ENCODE measurements at regions not wholly inside any gene's neighbourhood (a gene's known extent, or its start where the extent isn't known, plus 50 kb on each side); places are given as distances from the start of the nearest gene placed in this dataset.
"Not testable (repeated sequence)": the region's sequence is repeated elsewhere in the genome, so short reads cannot be mapped to it uniquely, and the experiment has no call there.

- POLR2A ChIA-PET = no interaction called here
- Mint-ChIP-seq H3K9me3 (no peaks in the 10 kb centered on the region), H3K4me1 (peaks cover 5% of the 10 kb centered on the region), H3K36me3 (ENCODE audit: low read depth) (no peaks in the 10 kb centered on the region), H3K4me3 (no peak overlapping the region), H3K27me3 (no peaks in the 10 kb centered on the region), H3K27ac (no peak overlapping the region)
- CTCF ChIA-PET = interaction anchor here (0.6 to 1.4 kb wide), 2 partner anchors 204 to 250 kb away, joined by 3 read pairs; no protein-coding TSS in a partner anchor
- DNase-seq = no peak
Measured at GRCh38 chrX:42290608-42291007, 367.3 kb upstream of the CASK start.

- Mint-ChIP-seq H3K4me1 (peaks cover 5% of the 10 kb centered on the region), H3K9me3 (no peaks in the 10 kb centered on the region), H3K27me3 (no peaks in the 10 kb centered on the region), H3K27ac (no peak overlapping the region), H3K36me3 (ENCODE audit: low read depth) (no peaks in the 10 kb centered on the region), H3K4me3 (no peak overlapping the region)
- ChIA-PET POLR2A (interaction anchor here (0.7 kb wide), 1 partner anchor 17 kb away, joined by 3 read pairs; no protein-coding TSS in a partner anchor), CTCF (interaction anchor here (1.0 kb wide), 1 partner anchor 54 kb away, joined by 3 read pairs; no protein-coding TSS in a partner anchor)
- no peak for DNase-seq
Measured at GRCh38 chrX:42289492-42290385, 366.4 kb upstream of the CASK start.

- H3K27me3 Mint-ChIP-seq; H3K4me1 Mint-ChIP-seq; H3K27ac Mint-ChIP-seq; H3K9me3 Mint-ChIP-seq; POLR2A ChIA-PET; H3K36me3 Mint-ChIP-seq (ENCODE audit: low read depth); H3K4me3 Mint-ChIP-seq; DNase-seq; CTCF ChIA-PET: not testable (repeated sequence)
Measured at GRCh38 chrX:42285681-42286080, 362.3 kb upstream of the CASK start.

DNA sequence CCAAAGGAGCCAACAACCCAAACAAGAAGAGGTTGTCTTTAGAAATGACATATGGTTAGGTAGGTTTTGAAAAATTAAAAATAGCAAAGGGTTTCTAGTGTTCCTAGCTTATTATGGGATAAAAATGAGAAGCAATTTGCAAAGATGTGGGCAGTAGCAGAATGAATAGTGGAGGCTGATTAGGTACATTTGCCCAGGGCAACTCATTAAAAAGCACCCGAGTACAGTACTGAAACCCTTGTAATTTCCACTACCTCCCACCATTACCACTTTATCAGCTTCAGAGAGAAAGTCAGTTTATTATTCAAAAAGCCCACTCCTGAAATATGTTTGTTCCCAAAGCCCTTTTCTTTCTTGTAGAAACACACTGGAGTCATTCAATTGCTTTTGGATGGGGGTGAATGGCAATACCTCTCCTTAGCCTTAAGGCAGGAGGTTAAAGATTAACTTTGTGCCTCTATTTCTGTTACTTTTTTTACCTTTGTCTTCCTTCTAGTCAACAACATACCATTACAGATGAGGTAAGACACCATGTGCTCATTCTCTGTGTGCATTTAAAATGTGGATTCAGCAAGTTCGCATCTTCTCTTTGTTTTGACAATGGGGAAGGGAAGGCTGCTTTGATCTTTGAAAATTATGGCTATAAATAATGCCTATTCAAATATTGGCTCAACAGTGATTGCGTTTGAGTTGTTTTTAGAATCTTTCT lies 353.8 kb upstream of the CASK start:
- POLR2A ChIA-PET = no interaction called here
- Mint-ChIP-seq H3K4me1 (no peaks in the 10 kb centered on the region), H3K4me3 (no peak overlapping the region), H3K27ac (no peak overlapping the region), H3K27me3 (no peaks in the 10 kb centered on the region), H3K36me3 (ENCODE audit: low read depth) (no peaks in the 10 kb centered on the region), H3K9me3 (peaks cover 3% of the 10 kb centered on the region)
- CTCF ChIA-PET = no interaction called here
- DNase-seq = no peak

DNA sequence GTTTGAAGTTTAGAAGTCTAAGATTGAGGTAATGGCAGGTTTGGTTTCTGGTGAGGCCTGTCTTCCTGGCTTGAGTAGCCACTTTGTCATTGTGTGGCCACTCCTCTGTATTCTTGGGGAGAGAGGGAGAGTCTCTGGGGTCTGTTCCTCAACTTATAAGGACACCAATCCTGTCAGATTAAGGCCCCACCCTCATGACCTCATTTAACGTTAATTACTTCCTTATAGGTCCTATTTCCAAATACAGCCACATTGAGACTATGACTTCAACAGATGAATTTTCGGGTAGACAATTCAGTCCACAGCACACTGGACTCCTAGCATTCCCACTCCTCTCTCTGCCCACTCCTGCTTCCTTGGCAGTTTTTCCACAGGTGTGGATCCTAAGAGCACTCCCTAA lies 350.8 kb upstream of the CASK start:
- no peak overlapping the region for H3K27ac Mint-ChIP-seq
- H3K4me1 Mint-ChIP-seq = no peaks in the 10 kb centered on the region
- POLR2A ChIA-PET = no interaction called here
- DNase-seq = no peak
- H3K36me3 Mint-ChIP-seq (ENCODE audit: low read depth) = no peaks in the 10 kb centered on the region
- H3K27me3 Mint-ChIP-seq = no peaks in the 10 kb centered on the region
- H3K9me3 Mint-ChIP-seq = peaks cover 3% of the 10 kb centered on the region
- CTCF ChIA-PET = no interaction called here
- H3K4me3 Mint-ChIP-seq = no peak overlapping the region

DNA sequence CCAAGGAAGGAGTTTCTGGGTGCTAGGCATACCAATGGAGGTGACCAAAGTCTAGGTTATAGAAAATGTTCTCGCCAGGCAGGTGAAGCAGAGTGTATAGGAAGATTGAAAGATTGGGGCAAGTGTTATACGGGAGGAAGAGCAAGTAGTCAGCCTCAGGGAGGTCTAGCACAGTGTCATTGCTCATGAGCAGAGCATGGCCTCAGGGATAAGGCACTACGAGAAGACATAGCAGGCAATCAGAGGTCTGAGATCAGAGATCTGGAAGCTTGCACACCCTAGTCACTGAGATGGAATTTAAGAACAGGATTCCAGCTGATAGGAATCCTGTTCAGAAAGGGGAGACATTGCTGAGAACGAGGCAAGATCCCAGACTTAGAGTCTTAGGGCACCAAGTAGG lies 350.0 kb upstream of the CASK start:
- Mint-ChIP-seq H3K36me3 (ENCODE audit: low read depth) (no peaks in the 10 kb centered on the region), H3K4me1 (no peaks in the 10 kb centered on the region), H3K9me3 (peaks cover 3% of the 10 kb centered on the region), H3K27me3 (no peaks in the 10 kb centered on the region), H3K27ac (no peak overlapping the region), H3K4me3 (no peak overlapping the region)
- ChIA-PET POLR2A (no interaction called here), CTCF (no interaction called here)
- no peak for DNase-seq

GRCh38 chrX:42269186-42269585 lies 345.8 kb upstream of the CASK start:
- H3K4me3 Mint-ChIP-seq = no peak overlapping the region
- no peak for DNase-seq
- H3K36me3 Mint-ChIP-seq (ENCODE audit: low read depth) = no peaks in the 10 kb centered on the region
- no peak overlapping the region for H3K27ac Mint-ChIP-seq
- ChIA-PET CTCF (no interaction called here), POLR2A (no interaction called here)
- H3K4me1 Mint-ChIP-seq = no peaks in the 10 kb centered on the region
- H3K27me3 Mint-ChIP-seq = no peaks in the 10 kb centered on the region
- H3K9me3 Mint-ChIP-seq = peaks cover 5% of the 10 kb centered on the region

- Mint-ChIP-seq H3K27ac (no peak overlapping the region), H3K36me3 (ENCODE audit: low read depth) (no peaks in the 10 kb centered on the region), H3K4me1 (no peaks in the 10 kb centered on the region), H3K4me3 (no peak overlapping the region), H3K27me3 (peaks cover 7% of the 10 kb centered on the region), H3K9me3 (peaks cover 5% of the 10 kb centered on the region)
- no peak for DNase-seq
- POLR2A ChIA-PET = no interaction called here
- CTCF ChIA-PET = no interaction called here
Measured at GRCh38 chrX:42260854-42261253, 337.5 kb upstream of the CASK start.

DNA sequence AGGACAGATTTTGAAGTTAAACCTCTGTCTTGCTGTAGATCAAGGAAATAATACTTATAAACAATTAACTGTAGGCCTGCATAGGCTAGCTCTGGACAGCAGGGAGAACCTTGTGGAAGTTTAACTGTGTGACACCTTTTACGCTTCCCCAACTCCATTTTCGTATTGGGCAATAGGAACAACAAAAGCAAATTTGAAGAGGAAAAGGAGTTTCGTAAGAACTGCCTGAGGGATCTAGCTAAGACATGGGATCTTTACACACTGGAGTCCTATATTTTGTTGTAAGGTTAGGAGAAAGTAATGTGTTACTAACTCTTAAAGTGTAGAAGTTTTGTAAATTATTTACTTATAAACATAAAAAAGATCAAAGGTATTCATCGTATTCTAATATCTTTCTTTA lies 324.9 kb upstream of the CASK start:
- Mint-ChIP-seq H3K9me3 (peaks cover 4% of the 10 kb centered on the region), H3K4me1 (no peaks in the 10 kb centered on the region)

DNA sequence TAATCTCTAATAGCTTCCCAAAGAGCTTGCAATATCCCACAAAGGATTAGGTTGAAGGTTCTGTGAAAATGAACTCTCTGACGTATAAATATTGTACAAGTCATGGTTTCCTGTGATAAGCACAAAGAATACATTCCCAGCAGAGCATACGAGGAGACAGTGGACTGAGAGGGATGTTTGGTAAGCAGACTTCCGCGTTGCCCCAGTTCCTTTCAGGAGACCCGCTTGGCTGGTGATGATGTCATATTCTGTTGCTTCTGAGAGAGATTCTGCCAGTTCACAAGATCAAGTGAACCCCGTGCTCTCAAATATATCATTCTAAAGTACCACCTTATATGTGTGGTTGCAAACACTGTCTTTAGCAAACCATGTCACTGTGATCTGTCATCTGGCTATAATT lies 323.9 kb upstream of the CASK start:
- no peaks in the 10 kb centered on the region for H3K4me1 Mint-ChIP-seq
- POLR2A ChIA-PET = no interaction called here
- H3K27ac Mint-ChIP-seq = no peak overlapping the region
- no peak overlapping the region for H3K4me3 Mint-ChIP-seq
- no peak for DNase-seq
- no peaks in the 10 kb centered on the region for H3K27me3 Mint-ChIP-seq
- CTCF ChIA-PET = no interaction called here
- no peaks in the 10 kb centered on the region for H3K36me3 Mint-ChIP-seq (ENCODE audit: low read depth)
- peaks cover 2% of the 10 kb centered on the region for H3K9me3 Mint-ChIP-seq

More for the DNA sequence above, 324.9 kb upstream of the CASK start:
- DNase-seq = no peak
- H3K4me3 Mint-ChIP-seq = no peak overlapping the region
- ChIA-PET POLR2A (no interaction called here), CTCF (no interaction called here)
- no peaks in the 10 kb centered on the region for H3K27me3 Mint-ChIP-seq
- H3K36me3 Mint-ChIP-seq (ENCODE audit: low read depth) = no peaks in the 10 kb centered on the region
- H3K27ac Mint-ChIP-seq = no peak overlapping the region

DNA sequence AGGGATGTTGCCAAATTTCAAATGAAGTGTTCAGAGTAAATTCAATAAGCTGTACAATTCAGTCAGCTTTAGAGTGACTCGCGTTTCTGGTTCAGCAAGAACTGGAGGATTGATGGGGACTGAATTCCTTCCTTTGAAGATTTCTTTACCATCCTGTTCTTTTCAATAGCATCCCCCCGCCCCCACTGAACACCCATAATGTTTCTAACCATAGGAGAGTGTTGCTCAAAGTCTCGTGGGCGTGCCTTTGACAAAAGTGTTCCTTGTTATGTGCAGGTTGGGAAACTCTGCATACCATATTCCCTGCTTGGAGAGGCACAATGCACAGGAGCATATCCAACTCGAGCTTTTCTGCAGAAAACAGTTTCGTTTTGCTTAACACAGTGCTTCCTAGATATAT lies 323.5 kb upstream of the CASK start:
- Mint-ChIP-seq H3K4me3 (no peak overlapping the region), H3K27ac (no peak overlapping the region), H3K9me3 (peaks cover 2% of the 10 kb centered on the region), H3K36me3 (ENCODE audit: low read depth) (no peaks in the 10 kb centered on the region), H3K27me3 (no peaks in the 10 kb centered on the region), H3K4me1 (no peaks in the 10 kb centered on the region)
- ChIA-PET POLR2A (no interaction called here), CTCF (no interaction called here)
- DNase-seq = no peak

GRCh38 chrX:42242004-42242403 lies 318.6 kb upstream of the CASK start:
- CTCF ChIA-PET = interaction anchor here (0.7 kb wide), 1 partner anchor 34 kb away, joined by 4 read pairs; no protein-coding TSS in a partner anchor
- H3K4me1 Mint-ChIP-seq = peaks cover 6% of the 10 kb centered on the region
- no peaks in the 10 kb centered on the region for H3K36me3 Mint-ChIP-seq (ENCODE audit: low read depth)
- peaks cover 9% of the 10 kb centered on the region for H3K9me3 Mint-ChIP-seq
- H3K4me3 Mint-ChIP-seq = no peak overlapping the region
- POLR2A ChIA-PET = no interaction called here
- H3K27me3 Mint-ChIP-seq = no peaks in the 10 kb centered on the region
- no peak overlapping the region for H3K27ac Mint-ChIP-seq
- DNase-seq = no peak

GRCh38 chrX:42241421-42241820 lies 318.1 kb upstream of the CASK start:
- H3K4me1 Mint-ChIP-seq = peaks cover 6% of the 10 kb centered on the region
- DNase-seq = no peak
- CTCF ChIA-PET = interaction anchor here (0.7 kb wide), 1 partner anchor 34 kb away, joined by 4 read pairs; no protein-coding TSS in a partner anchor
- H3K4me3 Mint-ChIP-seq = no peak overlapping the region
- peaks cover 12% of the 10 kb centered on the region for H3K9me3 Mint-ChIP-seq
- H3K27ac Mint-ChIP-seq = no peak overlapping the region
- no peaks in the 10 kb centered on the region for H3K27me3 Mint-ChIP-seq
- H3K36me3 Mint-ChIP-seq (ENCODE audit: low read depth) = no peaks in the 10 kb centered on the region
- POLR2A ChIA-PET = no interaction called here

All from activated CD4-positive, alpha-beta T cell treated with anti-CD3 and anti-CD28 coated beads, Interleukin-2, amount 10 ng/mL, durations not matched to agents 7 days and 5 days (primary cell).